Retinal pigment epithelial cell (primary cell): ENCODE measurements at regions not wholly inside any gene's neighbourhood (a gene's known extent, or its start where the extent isn't known, plus 50 kb on each side); places are given as distances from the start of the nearest gene placed in this dataset.
A peak's percentile ranks its signal among the peaks of the same experiment; 100 is the strongest.

ENCODE experiments used
- DNase-seq: peaks from one replicate; pipeline ENCODE4 v3.0.0-alpha.2; 2010; ENCODE audit warnings: low read depth
- H3K4me3 ChIP-seq: 2 replicates; pipeline ENCODE4 v1.5.1; 2011; ENCODE audit warnings: mild to moderate bottlenecking, low read length, control low read depth, moderate library complexity
- CTCF ChIP-seq: conservative IDR thresholded peaks from 2 replicates; pipeline ENCODE4 v1.5.1; 2011; ENCODE audit warnings: low read depth, low read length, control low read depth, inconsistent platforms

GRCh38 chr14:65222440-65222858, 120.1 kb upstream of the MAX start:
- no peak overlapping the region for H3K4me3 ChIP-seq
- TF ChIP-seq CTCF: peak; percentile 85
- DNase-seq: no peak

GRCh38 chr14:65223636-65224035, 121.3 kb upstream of the MAX start:
- H3K4me3 ChIP-seq: no peak overlapping the region
- TF ChIP-seq CTCF: no peak
- DNase-seq: no peak

GRCh38 chr14:65224799-65225198, 122.5 kb upstream of the MAX start:
- TF ChIP-seq CTCF: no peak
- no peak for DNase-seq
- H3K4me3 ChIP-seq: no peak overlapping the region

- no peak overlapping the region for H3K4me3 ChIP-seq
- TF ChIP-seq CTCF: no peak
- DNase-seq: no peak
Measured at GRCh38 chr14:65225299-65226159, 123.2 kb upstream of the MAX start.

- no peak for DNase-seq
- no peak overlapping the region for H3K4me3 ChIP-seq
- no peak for TF ChIP-seq CTCF
Measured at GRCh38 chr14:65226824-65227604, 124.7 kb upstream of the MAX start.

GRCh38 chr14:65228436-65228835, 126.1 kb upstream of the MAX start:
- H3K4me3 ChIP-seq: no peak overlapping the region
- TF ChIP-seq CTCF: no peak
- DNase-seq: no peak
